ENCODE measurements at regions not wholly inside any gene's neighbourhood (a gene's known extent, or its start where the extent isn't known, plus 50 kb on each side); places are given as distances from the start of the nearest gene placed in this dataset.
"Not testable (repeated sequence)": the region's sequence is repeated elsewhere in the genome, so short reads cannot be mapped to it uniquely, and the experiment has no call there.

GRCh38 chr3:33919312-33920120, 121.1 kb downstream of the PDCD6IP start:
- DNase-seq (ENCODE audit: low read depth) = no peak
- in situ Hi-C loops (cut with HindIII; ENCODE audit: low pct_unique_long_range_greater_than_20kb, low sequenced_read_pairs) = no loop called here

DNA sequence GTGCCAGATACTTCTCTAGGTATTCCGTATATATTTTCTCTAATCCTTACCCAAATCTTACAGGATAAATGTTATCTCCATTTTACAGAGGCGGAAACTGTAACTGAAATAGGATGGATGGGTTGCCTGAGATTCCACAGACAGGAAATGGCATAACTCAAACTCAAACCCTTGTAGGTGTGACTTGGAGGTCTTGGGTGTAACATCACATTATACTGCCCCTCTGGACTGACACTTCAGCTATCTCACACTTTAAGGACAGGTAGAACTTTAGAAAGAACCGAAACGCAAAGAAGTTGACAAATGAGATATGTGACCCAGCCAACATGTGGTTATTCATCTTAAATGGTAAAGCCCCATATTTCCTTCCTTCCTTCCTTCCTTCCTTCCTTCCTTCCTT, 122.1 kb downstream of the PDCD6IP start:
- DNase-seq (ENCODE audit: low read depth) = no peak
- in situ Hi-C loops (cut with HindIII; ENCODE audit: low pct_unique_long_range_greater_than_20kb, low sequenced_read_pairs) = no loop called here

DNA sequence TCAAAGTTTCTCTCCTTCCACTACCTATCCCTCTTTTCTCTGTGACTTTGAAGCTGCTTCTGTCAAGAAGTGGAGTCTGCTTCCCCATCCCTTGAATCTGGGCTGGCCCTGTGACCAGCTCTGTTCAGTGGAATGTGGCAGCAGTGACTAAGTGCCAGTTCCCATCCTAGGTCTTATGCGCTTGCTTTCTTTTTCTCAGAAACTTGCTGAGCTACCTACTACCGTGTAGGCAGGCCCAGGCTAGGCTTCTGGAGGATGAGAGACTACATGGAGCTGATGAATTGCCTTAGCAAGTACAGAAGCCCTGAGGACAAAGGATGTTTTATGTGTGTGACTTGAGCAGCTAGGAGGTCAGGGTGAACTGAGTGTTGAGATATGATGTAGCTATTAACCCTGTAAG, 123.2 kb downstream of the PDCD6IP start:
- in situ Hi-C loops (cut with HindIII; ENCODE audit: low pct_unique_long_range_greater_than_20kb, low sequenced_read_pairs) = no loop called here

GRCh38 chr3:33926998-33927605, 128.7 kb downstream of the PDCD6IP start:
- in situ Hi-C loops (cut with HindIII; ENCODE audit: low pct_unique_long_range_greater_than_20kb, low sequenced_read_pairs) = no loop called here
- no peak for DNase-seq (ENCODE audit: low read depth)

More for the DNA sequence above, 123.2 kb downstream of the PDCD6IP start:
- DNase-seq (ENCODE audit: low read depth) = no peak

GRCh38 chr3:33929813-33930212, 131.4 kb downstream of the PDCD6IP start:
- no peak for DNase-seq (ENCODE audit: low read depth)
- in situ Hi-C loops (cut with HindIII; ENCODE audit: low pct_unique_long_range_greater_than_20kb, low sequenced_read_pairs) = no loop called here

- DNase-seq (ENCODE audit: low read depth) = no peak
- in situ Hi-C loops (cut with HindIII; ENCODE audit: low pct_unique_long_range_greater_than_20kb, low sequenced_read_pairs) = no loop called here
Measured at GRCh38 chr3:33931512-33931911, 133.1 kb downstream of the PDCD6IP start.

GRCh38 chr3:33932010-33932764, 133.8 kb downstream of the PDCD6IP start:
- in situ Hi-C loops (cut with HindIII; ENCODE audit: low pct_unique_long_range_greater_than_20kb, low sequenced_read_pairs) = no loop called here
- DNase-seq (ENCODE audit: low read depth) = no peak

DNA sequence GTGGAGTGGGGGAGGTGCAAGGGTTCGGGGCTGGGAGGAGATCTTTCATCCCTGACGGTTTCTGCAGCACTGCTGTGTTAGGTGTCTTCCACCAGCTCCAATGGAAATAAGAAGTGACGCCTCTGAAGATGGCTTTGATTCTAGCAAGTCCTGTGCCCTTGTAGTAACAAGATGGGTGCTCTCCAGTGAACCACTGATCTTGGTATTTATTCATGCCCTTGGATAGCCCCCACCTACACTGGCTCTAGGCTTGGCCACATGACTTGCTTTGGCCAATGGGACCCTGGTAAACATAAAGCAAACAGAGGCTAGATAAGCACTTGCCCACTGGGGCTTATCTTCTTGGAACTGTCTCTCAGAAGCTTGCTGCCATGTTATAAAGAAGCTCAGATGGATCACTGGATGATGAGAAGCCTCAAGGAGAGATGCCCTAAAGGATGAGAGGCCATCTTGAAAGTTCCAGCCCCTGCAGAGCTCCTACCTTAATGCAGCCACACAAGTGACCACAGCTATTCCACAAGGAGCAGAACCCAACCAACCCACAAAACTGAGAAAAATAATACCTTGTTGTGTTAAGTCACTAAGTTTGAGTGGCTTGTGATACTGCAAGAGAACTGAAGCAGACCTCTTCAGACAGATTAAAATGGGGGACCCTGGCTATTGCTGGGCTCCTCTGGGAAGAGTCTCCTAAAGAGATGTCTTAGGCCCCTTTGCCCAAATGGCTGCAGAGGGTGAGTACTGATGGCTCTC, 137.9 kb downstream of the PDCD6IP start:
- in situ Hi-C loops (cut with HindIII; ENCODE audit: low pct_unique_long_range_greater_than_20kb, low sequenced_read_pairs) = no loop called here
- no peak for DNase-seq (ENCODE audit: low read depth)

- DNase-seq (ENCODE audit: low read depth) = no peak
- in situ Hi-C loops (cut with HindIII; ENCODE audit: low pct_unique_long_range_greater_than_20kb, low sequenced_read_pairs) = no loop called here
Measured at GRCh38 chr3:33936921-33937525, 138.6 kb downstream of the PDCD6IP start.

GRCh38 chr3:33937628-33938027, 139.2 kb downstream of the PDCD6IP start:
- in situ Hi-C loops (cut with HindIII; ENCODE audit: low pct_unique_long_range_greater_than_20kb, low sequenced_read_pairs) = no loop called here
- no peak for DNase-seq (ENCODE audit: low read depth)

DNA sequence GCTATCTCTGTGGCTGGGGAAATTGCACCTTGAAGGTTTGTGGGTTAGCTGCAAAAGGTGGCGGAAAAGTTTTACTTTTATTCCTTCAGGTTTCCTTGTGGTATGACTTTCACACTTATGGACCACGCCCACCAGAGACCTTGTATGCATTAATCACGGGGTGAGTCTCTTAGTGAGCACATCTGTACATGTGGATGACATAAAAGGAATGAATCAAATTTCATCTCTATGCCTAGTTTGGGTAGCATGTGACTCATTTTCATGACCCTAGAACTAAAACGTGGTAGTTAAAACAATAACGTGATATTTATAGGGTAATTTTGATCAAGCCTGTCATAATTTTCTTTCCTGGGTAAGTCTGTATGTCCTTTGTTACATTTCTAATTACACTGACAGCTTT, 141.7 kb downstream of the PDCD6IP start:
- in situ Hi-C loops (cut with HindIII; ENCODE audit: low pct_unique_long_range_greater_than_20kb, low sequenced_read_pairs) = no loop called here
- DNase-seq (ENCODE audit: low read depth) = no peak

GRCh38 chr3:33940736-33941135, 142.3 kb downstream of the PDCD6IP start:
- in situ Hi-C loops (cut with HindIII; ENCODE audit: low pct_unique_long_range_greater_than_20kb, low sequenced_read_pairs) = no loop called here

GRCh38 chr3:33941804-33942203, 143.4 kb downstream of the PDCD6IP start:
- in situ Hi-C loops (cut with HindIII; ENCODE audit: low pct_unique_long_range_greater_than_20kb, low sequenced_read_pairs) = no loop called here
- DNase-seq (ENCODE audit: low read depth) = no peak

More at GRCh38 chr3:33940736-33941135, 142.3 kb downstream of the PDCD6IP start:
- DNase-seq (ENCODE audit: low read depth) = no peak

- no peak for DNase-seq (ENCODE audit: low read depth)
- in situ Hi-C loops (cut with HindIII; ENCODE audit: low pct_unique_long_range_greater_than_20kb, low sequenced_read_pairs) = no loop called here
Measured at GRCh38 chr3:33942483-33943150, 144.2 kb downstream of the PDCD6IP start.

- DNase-seq (ENCODE audit: low read depth) = no peak
Measured at GRCh38 chr3:33943277-33943676, 144.8 kb downstream of the PDCD6IP start.

GRCh38 chr3:33946612-33947011, 148.2 kb downstream of the PDCD6IP start:
- DNase-seq (ENCODE audit: low read depth); in situ Hi-C loops (cut with HindIII; ENCODE audit: low pct_unique_long_range_greater_than_20kb, low sequenced_read_pairs): not testable (repeated sequence)

More at GRCh38 chr3:33943277-33943676, 144.8 kb downstream of the PDCD6IP start:
- in situ Hi-C loops (cut with HindIII; ENCODE audit: low pct_unique_long_range_greater_than_20kb, low sequenced_read_pairs) = no loop called here

GRCh38 chr3:33947272-33948195, 149.1 kb downstream of the PDCD6IP start:
- in situ Hi-C loops (cut with HindIII; ENCODE audit: low pct_unique_long_range_greater_than_20kb, low sequenced_read_pairs) = no loop called here
- no peak for DNase-seq (ENCODE audit: low read depth)
